ENCODE measurements at regions not wholly inside any gene's neighbourhood (a gene's known extent, or its start where the extent isn't known, plus 50 kb on each side); places are given as distances from the start of the nearest gene placed in this dataset.

DNA sequence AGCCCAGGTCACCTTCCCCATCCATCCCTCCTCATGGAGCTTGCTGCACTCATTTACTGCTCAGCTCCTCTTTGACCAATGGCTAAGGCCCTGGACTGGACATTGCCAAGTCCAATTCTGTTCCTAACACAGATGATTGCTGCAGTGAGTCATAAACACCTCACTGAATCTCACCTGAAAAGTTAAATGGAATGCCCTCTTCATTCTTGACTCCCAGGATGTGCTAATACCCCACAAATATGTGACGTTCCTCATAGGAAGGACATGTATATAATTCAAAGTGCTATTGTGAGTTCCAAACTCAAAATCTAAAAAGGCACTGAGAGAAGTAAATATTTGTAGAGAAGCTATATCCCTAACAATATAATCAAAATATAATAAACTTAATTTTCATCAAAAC lies 73.5 kb upstream of the DLX6 start:
- CTCF ChIA-PET = no interaction called here
- TF ChIP-seq, protein P1, sequence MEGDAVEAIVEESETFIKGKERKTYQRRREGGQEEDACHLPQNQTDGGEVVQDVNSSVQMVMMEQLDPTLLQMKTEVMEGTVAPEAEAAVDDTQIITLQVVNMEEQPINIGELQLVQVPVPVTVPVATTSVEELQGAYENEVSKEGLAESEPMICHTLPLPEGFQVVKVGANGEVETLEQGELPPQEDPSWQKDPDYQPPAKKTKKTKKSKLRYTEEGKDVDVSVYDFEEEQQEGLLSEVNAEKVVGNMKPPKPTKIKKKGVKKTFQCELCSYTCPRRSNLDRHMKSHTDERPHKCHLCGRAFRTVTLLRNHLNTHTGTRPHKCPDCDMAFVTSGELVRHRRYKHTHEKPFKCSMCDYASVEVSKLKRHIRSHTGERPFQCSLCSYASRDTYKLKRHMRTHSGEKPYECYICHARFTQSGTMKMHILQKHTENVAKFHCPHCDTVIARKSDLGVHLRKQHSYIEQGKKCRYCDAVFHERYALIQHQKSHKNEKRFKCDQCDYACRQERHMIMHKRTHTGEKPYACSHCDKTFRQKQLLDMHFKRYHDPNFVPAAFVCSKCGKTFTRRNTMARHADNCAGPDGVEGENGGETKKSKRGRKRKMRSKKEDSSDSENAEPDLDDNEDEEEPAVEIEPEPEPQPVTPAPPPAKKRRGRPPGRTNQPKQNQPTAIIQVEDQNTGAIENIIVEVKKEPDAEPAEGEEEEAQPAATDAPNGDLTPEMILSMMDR (IDR thresholded peaks at IDR 0.05; ENCODE audit: control extremely low read depth, extremely low read depth, low read depth, missing control alignments) = no peak
- DNase-seq (ENCODE audit: extremely low spot score) = no peak
- POLR2A ChIA-PET = no interaction called here

DNA sequence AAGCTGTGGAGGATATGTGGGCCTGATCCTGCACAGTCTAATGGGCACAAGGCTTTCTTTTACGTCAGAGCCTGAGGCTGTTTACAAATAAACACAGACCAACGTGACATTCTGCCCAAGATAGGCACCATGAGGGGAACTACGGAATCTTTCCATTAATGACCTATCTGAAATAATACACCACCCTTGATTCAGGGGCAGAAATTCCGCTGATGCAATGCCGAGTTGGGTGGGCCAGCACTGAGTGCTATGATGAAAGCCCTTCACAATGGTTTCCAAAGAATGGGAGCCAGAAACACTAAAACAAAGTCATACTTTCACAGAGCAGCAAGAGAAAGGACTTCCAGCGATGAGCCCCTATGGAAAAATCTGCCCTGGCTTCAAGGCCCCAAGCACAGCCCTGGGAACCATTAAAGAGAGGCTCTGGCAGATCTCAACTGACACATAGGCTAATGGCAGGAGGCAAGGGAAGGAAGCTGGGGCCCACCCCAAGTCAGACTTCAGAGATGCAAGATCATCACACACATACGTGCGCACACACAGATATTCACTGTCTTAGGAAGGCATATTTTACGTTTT lies 72.2 kb upstream of the DLX6 start:
- CTCF ChIA-PET = no interaction called here
- no peak for DNase-seq (ENCODE audit: extremely low spot score)
- POLR2A ChIA-PET = no interaction called here
- TF ChIP-seq, protein P1 (IDR thresholded peaks at IDR 0.05; ENCODE audit: control extremely low read depth, extremely low read depth, low read depth, missing control alignments) = no peak

DNA sequence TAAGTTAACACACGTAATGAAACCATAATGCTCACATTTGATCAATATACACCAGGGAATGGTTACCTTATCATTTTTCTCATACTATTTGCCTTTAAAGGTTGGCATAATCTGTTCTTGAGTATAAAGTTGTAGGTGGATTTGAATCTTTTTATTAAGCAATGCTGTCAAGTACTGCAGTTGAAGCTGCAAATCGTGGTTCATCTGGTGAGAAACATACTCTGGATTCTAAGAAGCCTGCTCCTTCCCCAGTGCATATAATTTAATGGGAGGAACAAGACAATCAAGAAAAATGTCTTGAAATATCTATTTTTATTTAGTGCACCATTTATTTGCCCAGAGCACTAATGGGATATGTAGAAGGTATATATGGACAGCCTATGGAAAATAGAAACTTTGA lies 68.7 kb upstream of the DLX6 start:
- no peak for DNase-seq (ENCODE audit: extremely low spot score)
- ChIA-PET POLR2A (no interaction called here), CTCF (no interaction called here)
- TF ChIP-seq, protein P1 (IDR thresholded peaks at IDR 0.05; ENCODE audit: control extremely low read depth, extremely low read depth, low read depth, missing control alignments) = no peak

DNA sequence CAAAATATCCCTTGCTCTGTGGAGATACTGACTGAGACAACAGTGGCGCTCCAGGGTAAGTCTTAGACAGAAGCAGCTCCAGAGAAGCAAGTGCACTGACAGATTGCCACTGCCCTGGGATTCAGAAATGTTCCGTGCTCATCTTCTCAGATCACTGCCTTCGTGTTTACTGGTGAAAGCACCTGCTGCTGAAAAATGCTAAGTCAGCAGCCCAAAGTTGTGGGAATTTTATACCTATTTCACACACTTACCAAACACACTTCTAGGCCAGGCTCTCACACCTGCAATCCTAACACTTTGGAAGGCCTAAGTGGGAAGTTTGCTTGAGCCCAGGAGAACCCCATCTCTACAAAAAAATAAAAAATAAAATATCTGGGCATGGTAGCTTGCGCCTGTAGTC lies 63.2 kb upstream of the DLX6 start:
- POLR2A ChIA-PET = no interaction called here
- TF ChIP-seq, protein P1 (IDR thresholded peaks at IDR 0.05; ENCODE audit: control extremely low read depth, extremely low read depth, low read depth, missing control alignments) = no peak
- CTCF ChIA-PET = no interaction called here

DNA sequence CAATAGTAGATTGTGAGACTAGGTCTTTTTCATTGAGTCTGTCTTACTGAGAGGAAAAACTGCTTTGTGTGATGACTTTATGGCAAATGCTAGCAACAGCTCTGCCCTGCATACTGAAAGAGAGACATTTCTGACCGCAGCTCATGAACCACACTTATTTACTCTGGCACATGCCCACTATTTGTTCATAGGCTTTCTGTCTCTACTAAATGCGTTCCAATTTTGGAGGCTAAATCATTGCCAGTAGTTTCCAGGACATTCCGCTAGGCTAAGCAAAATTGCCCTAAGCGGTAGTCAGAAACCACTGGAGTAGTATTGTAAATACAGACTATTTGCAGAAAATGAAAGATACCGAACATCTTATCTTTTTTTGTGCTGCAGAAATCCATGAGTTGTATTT lies 55.6 kb upstream of the DLX6 start:
- POLR2A ChIA-PET = no interaction called here
- CTCF ChIA-PET = no interaction called here
- DNase-seq (ENCODE audit: extremely low spot score) = no peak
- TF ChIP-seq, protein P1 (IDR thresholded peaks at IDR 0.05; ENCODE audit: control extremely low read depth, extremely low read depth, low read depth, missing control alignments) = no peak

More for the DNA sequence above, 63.2 kb upstream of the DLX6 start:
- no peak for DNase-seq (ENCODE audit: extremely low spot score)

DNA sequence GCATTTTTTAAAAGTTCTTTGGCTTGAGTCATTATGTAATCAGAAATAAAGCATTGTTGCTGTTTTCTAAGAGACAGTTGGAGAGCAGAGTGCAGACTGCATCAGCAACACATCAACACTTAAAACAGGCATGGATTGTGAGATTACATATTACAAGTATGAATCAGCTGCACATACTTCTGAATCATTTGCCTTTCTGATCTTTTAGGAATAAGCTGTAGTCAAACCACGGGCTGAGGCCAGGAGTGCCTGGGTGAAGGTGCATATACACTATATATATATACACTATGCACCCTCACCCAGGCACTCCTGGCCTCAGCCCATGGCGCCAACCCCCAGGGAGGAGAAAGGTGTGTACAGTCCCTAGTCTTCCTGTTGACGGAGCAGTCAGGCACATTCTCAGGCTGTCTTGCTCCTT lies 52.4 kb upstream of the DLX6 start:
- ChIA-PET POLR2A (no interaction called here), CTCF (no interaction called here)
- TF ChIP-seq, protein P1 (IDR thresholded peaks at IDR 0.05; ENCODE audit: control extremely low read depth, extremely low read depth, low read depth, missing control alignments) = no peak
- no peak for DNase-seq (ENCODE audit: extremely low spot score)
